Central memory CD4-positive, alpha-beta T cell (primary cell): ENCODE measurements at regions not wholly inside any gene's neighbourhood (a gene's known extent, or its start where the extent isn't known, plus 50 kb on each side); places are given as distances from the start of the nearest gene placed in this dataset.
"Not testable (repeated sequence)": the region's sequence is repeated elsewhere in the genome, so short reads cannot be mapped to it uniquely, and the experiment has no call there.

ENCODE experiments used
- DNase-seq: peaks from one replicate; pipeline ENCODE4 v3.0.0; 2022

DNA sequence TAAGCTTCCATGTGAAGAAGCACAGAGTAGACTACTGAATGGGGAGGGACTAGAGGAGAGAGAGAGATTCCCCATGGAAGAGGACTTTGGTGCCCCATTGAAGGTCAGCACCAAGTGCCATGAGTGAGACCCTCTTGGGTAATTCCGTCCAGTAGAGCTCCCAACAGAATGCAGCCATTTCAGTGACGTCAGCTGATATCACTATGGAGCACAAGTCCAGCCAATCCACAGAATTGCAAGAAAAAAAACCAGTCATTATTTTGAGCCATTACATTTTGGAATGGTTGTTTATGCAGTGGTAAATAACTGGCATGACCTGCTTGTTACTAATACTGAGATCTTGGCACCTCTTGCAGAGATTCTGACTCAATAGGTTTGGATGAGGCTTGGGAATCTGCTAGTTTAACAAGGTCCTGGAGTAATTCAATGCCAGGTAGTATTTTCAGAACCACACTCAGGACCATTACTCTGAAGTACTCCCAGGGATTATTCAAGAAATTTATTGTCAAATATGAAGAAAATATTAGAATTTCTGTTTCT, 52.6 kb upstream of the SP8 start:
- DNase-seq, result no peak

GRCh38 chr7:20839987-20840386, 53.3 kb upstream of the SP8 start:
- DNase-seq, result no peak

GRCh38 chr7:20846791-20847190, 60.1 kb upstream of the SP8 start:
- no peak for DNase-seq

- DNase-seq, result no peak
These were observed 72.3 kb upstream of the SP8 start for GRCh38 chr7:20858951-20859350.

- no peak for DNase-seq
These were observed 74.8 kb upstream of the SP8 start for GRCh38 chr7:20861468-20861867.

DNA sequence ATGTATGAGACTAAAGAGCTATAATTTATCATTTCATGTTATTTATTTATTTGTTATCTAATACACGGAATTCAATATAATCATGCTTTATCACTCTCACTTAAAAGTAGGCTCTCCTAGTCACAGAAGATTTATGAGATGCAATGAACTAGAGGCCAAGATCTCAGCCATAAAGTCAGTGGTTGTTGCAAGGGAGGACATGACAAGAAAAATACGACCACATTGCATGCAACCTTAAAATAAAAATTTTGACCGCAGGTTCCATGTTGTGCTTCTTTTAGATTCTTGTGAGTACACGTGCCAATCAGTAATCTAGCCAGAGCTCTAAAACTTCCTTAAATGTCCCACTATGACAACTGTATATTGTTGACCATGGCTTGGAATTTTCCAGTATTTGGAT, 75.9 kb upstream of the SP8 start:
- DNase-seq, result no peak

DNA sequence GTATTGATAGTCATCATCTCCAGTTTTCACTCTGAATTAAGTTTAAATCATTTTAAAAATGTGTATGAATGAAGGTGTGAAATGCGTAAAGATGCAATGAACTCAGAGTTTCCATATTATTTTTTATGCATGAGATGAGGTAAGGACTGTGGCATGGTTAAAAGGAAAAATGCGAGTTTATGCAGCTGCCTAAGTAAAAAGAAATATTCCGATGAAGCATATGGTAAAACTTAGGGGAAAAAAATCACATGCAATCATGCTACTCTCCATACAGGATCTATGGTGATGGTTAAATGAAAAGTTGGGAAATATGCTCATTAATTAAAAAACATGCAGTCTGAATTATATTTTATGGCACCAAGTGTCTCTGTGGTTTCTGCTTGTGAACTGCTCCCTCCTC, 77.5 kb upstream of the SP8 start:
- no peak for DNase-seq

DNA sequence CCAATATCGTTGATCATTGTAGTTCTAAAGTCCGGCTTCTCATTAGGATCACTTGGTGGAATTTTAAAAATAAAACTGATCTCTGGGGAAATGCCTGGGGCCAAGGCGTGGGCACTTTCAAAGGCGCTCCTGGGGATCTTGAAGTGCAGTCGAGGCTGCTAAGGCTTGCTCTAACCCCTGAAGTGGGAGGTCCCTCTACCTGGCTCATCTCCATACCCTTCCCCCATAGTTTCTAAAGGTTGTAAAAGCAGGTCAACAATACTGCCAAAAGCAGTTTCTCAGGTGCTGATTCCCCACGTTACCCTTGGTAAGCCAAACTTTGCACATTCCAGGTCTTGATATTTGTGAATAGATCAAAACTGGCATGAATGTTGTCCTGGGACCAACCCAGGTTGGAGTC, 79.0 kb upstream of the SP8 start:
- no peak for DNase-seq

GRCh38 chr7:20870977-20871376, 84.3 kb upstream of the SP8 start:
- DNase-seq, result no peak

DNA sequence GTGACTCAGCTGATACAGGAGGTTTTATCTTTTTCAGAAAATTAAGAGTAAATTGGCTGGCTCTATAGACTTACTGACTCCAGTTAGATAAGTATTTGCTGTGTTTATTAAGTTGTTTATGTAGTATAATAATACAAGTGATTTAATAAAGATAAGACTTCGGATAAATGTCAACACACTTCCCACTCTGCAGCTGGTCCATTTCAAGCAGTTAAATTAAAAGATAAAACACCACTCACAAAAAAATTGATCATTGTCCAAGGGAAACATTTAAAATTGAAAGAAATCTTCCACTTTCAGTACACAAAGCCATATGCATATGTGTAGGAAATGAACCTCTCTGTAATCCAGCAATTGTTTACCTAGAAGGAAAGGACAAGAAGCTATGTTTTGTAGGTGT, 106.1 kb upstream of the SP8 start:
- DNase-seq, result no peak

GRCh38 chr7:20894806-20895205, 108.1 kb upstream of the SP8 start:
- DNase-seq, result no peak

GRCh38 chr7:20895563-20895962, 108.9 kb upstream of the SP8 start:
- DNase-seq, result no peak

GRCh38 chr7:20896996-20897395, 110.3 kb upstream of the SP8 start:
- DNase-seq, result no peak

GRCh38 chr7:20906801-20907453, 120.2 kb upstream of the SP8 start:
- no peak for DNase-seq

GRCh38 chr7:20911081-20911480, 124.4 kb upstream of the SP8 start:
- no peak for DNase-seq

GRCh38 chr7:20913853-20914252, 127.2 kb upstream of the SP8 start:
- DNase-seq, result no peak

- DNase-seq, result no peak
These were observed 129.6 kb upstream of the SP8 start for GRCh38 chr7:20916311-20916710.

GRCh38 chr7:20917603-20918002, 130.9 kb upstream of the SP8 start:
- no peak for DNase-seq

DNA sequence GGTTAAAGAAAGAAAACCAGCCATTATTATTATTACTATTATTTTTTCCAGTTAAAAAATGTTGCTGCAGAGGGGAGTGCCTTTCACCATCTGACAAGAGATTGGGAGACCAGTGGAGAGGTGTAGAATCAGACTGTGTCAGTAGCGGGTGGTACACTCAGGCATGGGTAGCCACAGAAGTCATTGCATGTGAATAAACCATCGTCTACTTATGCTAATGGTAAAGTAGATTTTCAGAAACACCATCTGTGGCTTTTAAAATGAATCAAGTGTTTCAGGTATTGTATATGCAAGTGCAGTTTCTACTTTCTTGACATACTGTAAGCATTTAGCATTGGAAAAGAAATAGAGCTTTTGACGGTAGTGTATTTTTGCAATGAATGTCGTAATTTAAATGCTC, 131.5 kb upstream of the SP8 start:
- no peak for DNase-seq

DNA sequence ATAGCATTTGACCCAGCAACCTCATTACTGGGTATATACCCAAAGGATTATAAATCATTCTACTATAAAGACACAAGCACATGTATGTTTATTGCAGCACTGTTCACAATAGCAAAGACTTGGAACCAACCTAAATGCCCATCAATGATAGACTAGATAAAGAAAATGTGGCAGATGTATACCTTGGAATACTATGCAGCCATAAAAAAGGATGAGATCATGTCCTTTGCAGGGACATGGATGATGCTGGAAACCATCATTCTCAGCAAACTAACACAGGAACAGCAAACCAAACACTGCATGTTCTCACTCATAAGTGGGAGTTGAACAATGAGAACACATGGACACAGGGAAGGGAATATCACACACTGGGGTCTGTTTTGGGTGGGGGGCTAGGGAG, 140.5 kb upstream of the SP8 start:
- not testable (repeated sequence) for DNase-seq

GRCh38 chr7:20927976-20928375, 141.3 kb upstream of the SP8 start:
- no peak for DNase-seq

DNA sequence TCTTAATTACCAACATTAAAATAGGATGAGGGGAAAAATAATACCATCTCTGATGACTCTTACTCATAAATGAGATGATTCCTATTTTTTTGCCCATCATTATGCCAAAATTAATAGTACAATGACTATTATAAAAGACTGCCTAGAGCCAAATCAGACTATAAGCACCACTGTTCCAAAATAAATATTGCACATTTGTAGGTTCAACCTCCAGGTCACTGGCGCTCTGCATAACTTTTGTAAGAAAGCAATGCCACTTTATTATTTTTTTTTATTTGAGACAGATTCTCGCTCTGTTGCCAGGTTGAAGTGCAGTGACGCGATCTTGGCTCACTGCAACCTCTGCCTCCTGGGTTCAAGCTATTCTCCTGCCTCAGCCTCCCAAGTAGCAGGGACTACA, 142.5 kb upstream of the SP8 start:
- no peak for DNase-seq

DNA sequence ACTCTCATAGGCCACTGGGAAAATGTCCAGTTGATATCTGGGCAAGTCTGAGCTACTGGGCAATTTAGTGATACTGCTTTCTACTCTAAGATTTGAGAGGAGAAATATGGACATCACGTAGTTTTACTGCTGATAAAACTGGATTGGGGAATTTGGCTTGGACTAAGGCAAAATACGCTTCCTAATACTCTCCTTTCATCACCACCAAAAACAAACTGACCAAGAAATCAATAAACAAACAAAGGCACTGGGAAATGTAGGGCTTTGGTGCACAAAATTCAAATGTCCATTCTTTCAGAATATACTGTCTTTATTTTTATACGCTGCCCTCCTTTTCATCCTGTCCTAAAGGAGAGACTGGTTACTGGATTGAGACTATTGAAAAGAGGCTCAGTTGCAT, 145.1 kb upstream of the SP8 start:
- DNase-seq, result no peak

DNA sequence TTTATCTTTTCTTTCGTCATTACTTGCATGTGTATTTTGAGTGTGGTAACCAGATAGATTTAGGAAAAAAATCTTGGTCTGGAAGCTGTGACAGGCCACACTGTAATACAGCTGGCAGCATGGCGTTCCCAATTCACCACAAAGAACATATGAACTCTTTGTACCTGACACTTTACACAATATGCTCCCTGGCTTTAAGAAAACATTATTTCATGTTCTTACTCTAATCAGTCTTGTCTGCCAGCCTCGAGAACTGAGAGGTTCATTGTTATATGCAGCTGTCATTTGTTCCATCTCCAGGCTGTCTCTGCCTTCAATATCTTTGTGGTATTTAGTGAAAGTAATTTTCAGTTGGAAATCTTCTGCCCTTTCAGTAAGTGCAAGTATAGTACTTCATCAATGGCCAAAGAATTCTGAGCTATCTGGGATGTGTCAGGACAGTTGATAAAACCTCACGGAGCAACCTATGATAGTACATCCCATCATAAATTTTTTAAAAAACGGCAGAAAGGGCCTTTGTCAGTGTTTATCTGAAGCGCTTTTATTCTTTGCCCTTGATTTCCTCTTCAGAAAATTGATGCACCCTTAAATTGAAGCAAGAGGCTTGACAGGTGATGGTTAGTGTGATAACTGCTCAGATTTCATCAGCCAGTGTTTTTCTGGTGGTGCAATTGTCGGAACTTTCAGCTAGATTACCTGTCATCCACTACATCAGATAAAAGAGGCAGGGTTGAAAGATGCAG, 146.3 kb upstream of the SP8 start:
- DNase-seq, result no peak

DNA sequence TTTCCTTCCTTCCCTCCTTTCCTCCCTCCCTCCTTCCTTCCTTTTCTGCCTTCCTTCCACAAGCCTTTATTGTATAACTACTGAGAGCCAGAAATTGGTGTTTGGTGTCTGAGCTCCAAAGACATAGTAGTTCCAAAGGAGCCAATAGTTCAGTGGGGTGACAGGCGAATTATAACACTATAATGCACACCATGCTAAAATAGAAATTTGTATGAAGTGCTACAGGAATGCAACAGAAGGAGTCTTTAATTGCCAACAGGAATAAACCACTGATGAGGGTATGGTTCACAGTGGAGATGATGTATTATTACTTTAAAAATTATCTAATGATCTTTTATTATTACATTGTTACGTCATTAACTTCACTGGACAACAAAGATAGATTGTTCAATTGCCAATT, 158.8 kb upstream of the SP8 start:
- no peak for DNase-seq
